GM23248 (cell line): ENCODE measurements at regions not wholly inside any gene's neighbourhood (a gene's known extent, or its start where the extent isn't known, plus 50 kb on each side); places are given as distances from the start of the nearest gene placed in this dataset.

ENCODE experiments used
- EZH2 ChIP-seq: fragments of 200-600 bp; sonication (generic); IDR thresholded peaks from 2 replicates; pipeline ENCODE4 v1.6.1; 2018; ENCODE audit warnings: antibody characterized with exemption, mild to moderate bottlenecking; ENCODE audit not compliant: insufficient read depth, poor library complexity, severe bottlenecking
- EZH2phosphoT487 ChIP-seq: fragments of 200-600 bp; sonication (generic); IDR thresholded peaks from 2 replicates; pipeline ENCODE4 v1.6.1; 2018; ENCODE audit warnings: antibody characterized with exemption, moderate library complexity, mild to moderate bottlenecking, low read depth; ENCODE audit not compliant: insufficient read depth

GRCh38 chr11:97471480-97471879 is 1081.7 kb downstream of the JRKL start:
- TF ChIP-seq EZH2phosphoT487 (no peak), EZH2 (no peak)
